ENCODE measurements at regions not wholly inside any gene's neighbourhood (a gene's known extent, or its start where the extent isn't known, plus 50 kb on each side); places are given as distances from the start of the nearest gene placed in this dataset.

GRCh38 chr11:127202105-127202504 lies 201.5 kb upstream of the KIRREL3 start:
- TF ChIP-seq, protein P1, sequence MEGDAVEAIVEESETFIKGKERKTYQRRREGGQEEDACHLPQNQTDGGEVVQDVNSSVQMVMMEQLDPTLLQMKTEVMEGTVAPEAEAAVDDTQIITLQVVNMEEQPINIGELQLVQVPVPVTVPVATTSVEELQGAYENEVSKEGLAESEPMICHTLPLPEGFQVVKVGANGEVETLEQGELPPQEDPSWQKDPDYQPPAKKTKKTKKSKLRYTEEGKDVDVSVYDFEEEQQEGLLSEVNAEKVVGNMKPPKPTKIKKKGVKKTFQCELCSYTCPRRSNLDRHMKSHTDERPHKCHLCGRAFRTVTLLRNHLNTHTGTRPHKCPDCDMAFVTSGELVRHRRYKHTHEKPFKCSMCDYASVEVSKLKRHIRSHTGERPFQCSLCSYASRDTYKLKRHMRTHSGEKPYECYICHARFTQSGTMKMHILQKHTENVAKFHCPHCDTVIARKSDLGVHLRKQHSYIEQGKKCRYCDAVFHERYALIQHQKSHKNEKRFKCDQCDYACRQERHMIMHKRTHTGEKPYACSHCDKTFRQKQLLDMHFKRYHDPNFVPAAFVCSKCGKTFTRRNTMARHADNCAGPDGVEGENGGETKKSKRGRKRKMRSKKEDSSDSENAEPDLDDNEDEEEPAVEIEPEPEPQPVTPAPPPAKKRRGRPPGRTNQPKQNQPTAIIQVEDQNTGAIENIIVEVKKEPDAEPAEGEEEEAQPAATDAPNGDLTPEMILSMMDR (IDR thresholded peaks at IDR 0.05; ENCODE audit: insufficient read depth, low read depth, low read length), result no peak
- no peak for TF ChIP-seq EZH2 (IDR thresholded peaks at IDR 0.05; ENCODE audit: insufficient read depth, low read length)

Measured in astrocyte (in vitro differentiated cells and primary cell).